ENCODE measurements at regions not wholly inside any gene's neighbourhood (a gene's known extent, or its start where the extent isn't known, plus 50 kb on each side); places are given as distances from the start of the nearest gene placed in this dataset.

- Histone ChIP-seq H3K4me1 (ENCODE audit: insufficient read depth, low read length) (no peaks in the 10 kb centered on the region), H3K27me3 (ENCODE audit: insufficient read depth, low read length) (no peaks in the 10 kb centered on the region), H3K4me3 (ENCODE audit: low read length) (no peak overlapping the region), H3K9me3 (ENCODE audit: low read depth, low read length) (no peaks in the 10 kb centered on the region)
Measured at GRCh38 chr4:178958725-178959440, 1516.6 kb upstream of the AGA start.

- H3K27me3 ChIP-seq (ENCODE audit: insufficient read depth, low read length), result no peaks in the 10 kb centered on the region
- H3K4me3 ChIP-seq (ENCODE audit: low read length), result no peak overlapping the region
- H3K4me1 ChIP-seq (ENCODE audit: insufficient read depth, low read length), result no peaks in the 10 kb centered on the region
- H3K9me3 ChIP-seq (ENCODE audit: low read depth, low read length), result no peaks in the 10 kb centered on the region
Measured at GRCh38 chr4:178963446-178964045, 1521.3 kb upstream of the AGA start.

- Histone ChIP-seq H3K4me1 (ENCODE audit: insufficient read depth, low read length) (no peaks in the 10 kb centered on the region), H3K4me3 (ENCODE audit: low read length) (no peak overlapping the region), H3K9me3 (ENCODE audit: low read depth, low read length) (no peaks in the 10 kb centered on the region), H3K27me3 (ENCODE audit: insufficient read depth, low read length) (no peaks in the 10 kb centered on the region)
Measured at GRCh38 chr4:178966644-178967043, 1524.4 kb upstream of the AGA start.

DNA sequence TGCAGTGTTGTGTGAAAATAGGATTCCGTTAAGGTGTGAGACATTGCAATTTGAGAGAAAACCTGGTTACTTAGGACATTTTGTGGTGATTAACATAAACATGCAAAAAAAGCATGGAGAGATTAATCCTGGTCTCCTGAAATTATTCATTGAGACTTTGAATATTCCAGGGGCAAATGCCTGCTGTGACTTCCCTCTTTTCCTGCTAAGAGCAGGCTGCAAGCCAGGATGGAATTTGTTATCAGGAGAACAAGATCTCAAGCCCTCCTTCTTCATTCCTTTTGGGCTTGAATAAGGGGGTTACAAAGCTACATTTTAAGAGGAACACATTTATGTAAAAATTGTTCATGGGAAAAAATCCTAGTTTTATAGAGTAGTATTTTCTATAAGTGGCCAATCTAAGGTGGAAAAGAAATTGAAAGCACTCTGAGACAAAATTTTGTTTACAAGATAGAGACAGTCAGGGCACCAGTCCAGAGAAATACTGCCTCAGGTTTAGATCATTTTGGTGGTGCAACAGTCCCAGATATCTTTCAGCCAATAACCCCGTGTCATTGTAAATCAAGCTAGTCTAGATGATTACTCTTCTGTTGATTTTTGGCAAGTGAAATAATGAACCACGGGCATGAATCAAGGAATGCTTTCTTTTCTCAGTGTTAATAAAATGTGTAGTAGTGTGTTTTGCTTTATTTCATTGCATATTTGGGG is 1528.3 kb upstream of the AGA start:
- no peak overlapping the region for H3K4me3 ChIP-seq (ENCODE audit: low read length)
- H3K4me1 ChIP-seq (ENCODE audit: insufficient read depth, low read length), result no peaks in the 10 kb centered on the region
- H3K9me3 ChIP-seq (ENCODE audit: low read depth, low read length), result no peaks in the 10 kb centered on the region
- H3K27me3 ChIP-seq (ENCODE audit: insufficient read depth, low read length), result no peaks in the 10 kb centered on the region

DNA sequence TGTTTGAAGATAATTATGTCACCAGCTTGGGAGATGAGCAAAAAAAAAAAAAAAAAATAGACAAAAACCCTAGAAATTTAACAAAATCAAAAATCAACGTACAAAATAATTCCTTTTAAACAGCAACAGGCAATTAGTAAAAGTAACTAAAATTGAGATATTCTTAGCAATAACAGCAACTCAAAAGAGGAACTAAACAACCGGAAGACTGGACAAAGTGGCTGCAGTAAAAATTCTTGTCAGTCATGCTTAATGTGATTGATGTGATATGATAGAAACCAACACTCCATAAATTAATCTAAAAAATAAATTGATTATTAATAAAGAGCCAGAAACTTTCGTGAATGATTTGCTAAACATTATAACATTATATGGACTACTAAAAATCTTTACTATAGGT is 1534.6 kb upstream of the AGA start:
- H3K4me1 ChIP-seq (ENCODE audit: insufficient read depth, low read length), result no peaks in the 10 kb centered on the region
- H3K4me3 ChIP-seq (ENCODE audit: low read length), result no peak overlapping the region
- no peaks in the 10 kb centered on the region for H3K27me3 ChIP-seq (ENCODE audit: insufficient read depth, low read length)
- no peaks in the 10 kb centered on the region for H3K9me3 ChIP-seq (ENCODE audit: low read depth, low read length)

DNA sequence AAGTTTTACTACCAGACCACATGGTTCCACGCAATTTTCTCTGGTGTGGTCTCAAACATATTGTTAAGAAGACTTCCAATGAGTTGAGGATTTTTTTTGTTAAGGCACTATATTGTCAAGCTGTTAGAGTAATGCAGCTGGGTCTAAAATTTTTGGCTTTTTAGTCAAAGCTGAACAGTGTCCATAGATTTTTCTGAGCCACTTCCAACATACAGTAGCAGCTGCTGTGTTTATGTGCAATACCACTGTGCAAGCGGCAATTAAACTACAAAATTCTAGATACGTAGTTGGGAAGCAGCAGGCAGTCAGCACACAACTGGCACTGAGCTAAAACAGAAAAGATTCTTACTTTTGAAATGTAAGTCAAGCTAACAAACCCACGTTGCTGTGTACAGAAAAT is 1551.1 kb upstream of the AGA start:
- Histone ChIP-seq H3K27me3 (ENCODE audit: insufficient read depth, low read length) (no peaks in the 10 kb centered on the region), H3K9me3 (ENCODE audit: low read depth, low read length) (peaks cover 8% of the 10 kb centered on the region), H3K4me1 (ENCODE audit: insufficient read depth, low read length) (no peaks in the 10 kb centered on the region), H3K4me3 (ENCODE audit: low read length) (no peak overlapping the region)

DNA sequence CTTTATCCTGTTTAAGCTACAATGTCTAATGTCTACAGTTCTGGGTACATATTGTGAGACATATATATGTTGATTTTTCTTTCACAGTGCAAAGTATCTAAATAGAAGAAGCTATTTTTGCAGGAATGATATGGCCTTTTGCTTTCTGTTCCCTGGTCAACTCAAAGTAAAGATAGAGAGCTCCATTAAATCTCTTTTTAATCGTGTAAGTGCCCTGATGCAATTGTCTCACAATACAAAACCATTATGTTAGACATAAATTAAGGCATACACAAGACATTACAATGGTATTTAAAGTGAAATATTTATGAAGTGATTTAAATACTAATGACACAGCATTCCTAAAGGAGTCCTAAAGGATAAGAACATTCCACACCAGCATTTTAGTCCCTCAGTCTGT is 1559.7 kb upstream of the AGA start:
- Histone ChIP-seq H3K27me3 (ENCODE audit: insufficient read depth, low read length) (no peaks in the 10 kb centered on the region), H3K9me3 (ENCODE audit: low read depth, low read length) (no peaks in the 10 kb centered on the region), H3K4me1 (ENCODE audit: insufficient read depth, low read length) (no peaks in the 10 kb centered on the region), H3K4me3 (ENCODE audit: low read length) (no peak overlapping the region)

GRCh38 chr4:179007755-179008154 is 1565.5 kb upstream of the AGA start:
- H3K4me3 ChIP-seq (ENCODE audit: low read length), result no peak overlapping the region
- H3K4me1 ChIP-seq (ENCODE audit: insufficient read depth, low read length), result no peaks in the 10 kb centered on the region
- H3K27me3 ChIP-seq (ENCODE audit: insufficient read depth, low read length), result no peaks in the 10 kb centered on the region
- no peaks in the 10 kb centered on the region for H3K9me3 ChIP-seq (ENCODE audit: low read depth, low read length)

- Histone ChIP-seq H3K4me1 (ENCODE audit: insufficient read depth, low read length) (no peaks in the 10 kb centered on the region), H3K9me3 (ENCODE audit: low read depth, low read length) (no peaks in the 10 kb centered on the region), H3K4me3 (ENCODE audit: low read length) (no peak overlapping the region), H3K27me3 (ENCODE audit: insufficient read depth, low read length) (no peaks in the 10 kb centered on the region)
Measured at GRCh38 chr4:179017581-179017980, 1575.3 kb upstream of the AGA start.

DNA sequence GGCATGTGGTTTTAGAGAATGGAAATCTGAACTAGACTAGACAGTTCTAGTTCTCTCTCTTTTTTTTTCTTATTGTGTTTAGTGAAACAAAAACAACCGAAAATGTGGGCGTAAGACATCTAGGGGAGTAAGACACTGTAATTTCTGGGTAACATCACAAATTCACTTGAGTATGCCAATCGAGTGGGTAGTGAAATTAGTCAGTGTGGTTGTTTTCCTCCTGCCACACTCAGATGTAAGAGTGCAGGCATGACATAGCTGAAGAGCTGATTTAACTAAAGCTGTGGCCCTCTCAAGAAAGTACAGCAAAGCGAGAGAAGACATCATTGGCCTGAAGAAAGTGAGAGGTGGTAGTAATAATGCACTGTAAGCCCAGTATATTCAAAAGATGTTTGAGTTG is 1585.3 kb upstream of the AGA start:
- Histone ChIP-seq H3K9me3 (ENCODE audit: low read depth, low read length) (no peaks in the 10 kb centered on the region), H3K4me1 (ENCODE audit: insufficient read depth, low read length) (no peaks in the 10 kb centered on the region), H3K27me3 (ENCODE audit: insufficient read depth, low read length) (no peaks in the 10 kb centered on the region), H3K4me3 (ENCODE audit: low read length) (no peak overlapping the region)

GRCh38 chr4:179028321-179028720 is 1586.1 kb upstream of the AGA start:
- Histone ChIP-seq H3K27me3 (ENCODE audit: insufficient read depth, low read length) (no peaks in the 10 kb centered on the region), H3K4me3 (ENCODE audit: low read length) (no peak overlapping the region), H3K9me3 (ENCODE audit: low read depth, low read length) (no peaks in the 10 kb centered on the region), H3K4me1 (ENCODE audit: insufficient read depth, low read length) (no peaks in the 10 kb centered on the region)

DNA sequence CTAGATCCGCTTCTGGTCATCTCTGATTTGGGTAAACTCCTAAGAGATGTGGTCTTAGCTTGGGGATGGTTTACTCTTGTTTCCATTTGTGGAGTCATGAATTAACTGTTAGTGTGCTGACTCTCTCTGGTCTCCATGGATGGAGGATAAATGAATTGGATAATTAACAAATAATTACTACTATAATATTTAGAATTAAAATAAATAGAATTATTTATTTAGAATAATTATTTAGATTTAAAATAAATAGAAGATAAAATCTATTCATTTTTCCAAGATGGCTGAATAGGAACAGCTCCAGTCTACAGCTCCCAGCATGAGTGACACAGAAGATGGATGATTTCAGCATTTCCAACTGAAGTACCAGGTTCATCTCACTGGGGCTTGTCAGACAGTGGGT is 1587.4 kb upstream of the AGA start:
- H3K27me3 ChIP-seq (ENCODE audit: insufficient read depth, low read length), result no peaks in the 10 kb centered on the region
- no peaks in the 10 kb centered on the region for H3K9me3 ChIP-seq (ENCODE audit: low read depth, low read length)
- H3K4me1 ChIP-seq (ENCODE audit: insufficient read depth, low read length), result no peaks in the 10 kb centered on the region
- H3K4me3 ChIP-seq (ENCODE audit: low read length), result no peak overlapping the region

DNA sequence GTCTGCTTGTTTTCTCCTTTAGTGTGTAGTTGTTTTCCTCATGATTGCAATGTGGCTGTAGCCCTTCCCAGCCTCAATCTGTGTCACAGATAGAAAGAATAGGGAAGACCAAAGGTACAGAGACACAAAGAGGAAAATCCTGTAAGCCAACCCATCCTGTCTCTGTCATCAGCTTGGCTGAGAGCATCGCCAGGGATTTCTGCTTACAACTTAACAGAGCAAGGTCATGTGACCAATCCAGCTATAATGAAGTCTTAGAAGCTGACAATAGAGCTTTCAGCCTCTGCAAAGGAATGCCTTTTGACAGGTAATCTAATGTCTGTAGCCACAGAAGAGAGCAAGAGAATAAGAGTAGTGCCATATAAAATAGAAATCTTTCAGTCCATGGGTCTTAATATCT is 1598.0 kb upstream of the AGA start:
- no peaks in the 10 kb centered on the region for H3K27me3 ChIP-seq (ENCODE audit: insufficient read depth, low read length)
- no peaks in the 10 kb centered on the region for H3K9me3 ChIP-seq (ENCODE audit: low read depth, low read length)
- no peaks in the 10 kb centered on the region for H3K4me1 ChIP-seq (ENCODE audit: insufficient read depth, low read length)
- no peak overlapping the region for H3K4me3 ChIP-seq (ENCODE audit: low read length)

DNA sequence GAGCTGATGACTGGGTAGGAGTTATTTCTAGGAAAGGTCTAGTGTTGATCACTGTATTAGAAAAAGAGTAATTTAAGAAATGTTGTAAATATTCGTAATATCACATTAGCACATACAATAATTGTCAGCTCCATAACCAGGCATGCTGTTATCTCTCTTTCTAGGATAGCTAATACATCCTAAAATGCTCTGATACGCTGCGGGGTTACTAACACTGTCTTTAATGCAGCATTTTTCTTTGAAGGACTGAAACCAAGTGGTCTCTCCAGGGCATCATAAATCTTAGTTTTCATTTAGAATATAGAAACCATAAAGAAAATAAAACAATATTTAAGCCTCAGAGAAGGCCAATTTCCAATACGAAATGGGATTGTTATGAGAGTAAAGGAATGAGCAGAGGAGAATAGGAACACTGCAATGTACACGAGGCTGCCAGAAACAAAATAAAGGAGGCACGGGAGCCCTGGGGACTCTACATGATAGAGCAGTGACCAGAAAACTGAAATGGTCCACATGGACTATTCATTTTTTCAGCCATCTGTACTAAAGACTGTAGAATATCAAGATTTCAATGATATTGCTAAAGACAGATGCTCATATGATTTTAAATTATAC is 1606.7 kb upstream of the AGA start:
- Histone ChIP-seq H3K4me3 (ENCODE audit: low read length) (no peak overlapping the region), H3K4me1 (ENCODE audit: insufficient read depth, low read length) (no peaks in the 10 kb centered on the region), H3K9me3 (ENCODE audit: low read depth, low read length) (no peaks in the 10 kb centered on the region), H3K27me3 (ENCODE audit: insufficient read depth, low read length) (no peaks in the 10 kb centered on the region)

DNA sequence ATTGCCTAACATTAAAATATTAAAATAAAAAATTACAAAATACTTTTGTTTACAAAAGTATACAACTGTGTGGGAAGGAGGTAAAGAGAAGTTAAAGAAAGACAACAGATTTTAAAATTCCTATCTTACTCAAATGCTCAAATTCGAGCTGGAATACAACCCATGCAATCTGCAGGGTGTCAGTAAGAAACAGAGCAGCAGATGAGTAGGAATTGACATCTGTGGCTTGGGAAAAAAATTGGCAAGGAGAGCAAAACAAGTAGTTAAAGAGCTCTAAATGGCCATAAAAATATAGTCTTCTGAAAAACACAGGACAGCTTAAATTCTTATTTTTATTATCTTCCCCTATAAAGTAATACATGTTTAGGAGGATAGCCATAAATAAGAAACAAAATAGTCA is 1609.0 kb upstream of the AGA start:
- H3K4me1 ChIP-seq (ENCODE audit: insufficient read depth, low read length), result no peaks in the 10 kb centered on the region
- no peaks in the 10 kb centered on the region for H3K27me3 ChIP-seq (ENCODE audit: insufficient read depth, low read length)
- H3K9me3 ChIP-seq (ENCODE audit: low read depth, low read length), result peaks cover 7% of the 10 kb centered on the region
- no peak overlapping the region for H3K4me3 ChIP-seq (ENCODE audit: low read length)
